Upper lobe of right lung (tissue), 1 donor: ENCODE measurements at regions not wholly inside any gene's neighbourhood (a gene's known extent, or its start where the extent isn't known, plus 50 kb on each side); places are given as distances from the start of the nearest gene placed in this dataset.

Experiments used
- ATAC-seq: fragments of 200-7000 bp; cut with Tn5 transposase; one replicate; pipeline ENCODE4 v1.9.1; 2020; ENCODE audit warnings: mild to moderate bottlenecking, moderate library complexity
- DNase-seq: peaks from one replicate; pipeline ENCODE4 v3.0.0-alpha.2; 2020
- H3K27ac ChIP-seq: fragments of 200-600 bp; one replicate; pipeline ENCODE4 v1.8.0; 2022
- H3K27me3 ChIP-seq: fragments of 200-600 bp; one replicate; pipeline ENCODE4 v1.8.0; 2022; ENCODE audit warnings: mild to moderate bottlenecking
- H3K36me3 ChIP-seq: fragments of 200-600 bp; one replicate; pipeline ENCODE4 v1.8.0; 2022
- H3K4me1 ChIP-seq: fragments of 200-600 bp; one replicate; pipeline ENCODE4 v1.8.0; 2022
- H3K4me3 ChIP-seq: fragments of 200-600 bp; one replicate; pipeline ENCODE4 v1.8.0; 2022; ENCODE audit warnings: mild to moderate bottlenecking
- H3K9me3 ChIP-seq: fragments of 200-600 bp; one replicate; pipeline ENCODE4 v1.8.0; 2022
- CTCF ChIP-seq: fragments of 200-600 bp; IDR thresholded peaks from one replicate; pipeline ENCODE4 v1.8.0; 2022; ENCODE audit warnings: antibody characterized with exemption
- intact Hi-C: fragments of 100-400 bp; cut with DNase I; formaldehyde crosslinking; loops from one replicate; pipeline ENCODE4 v1.11.0; 2022
- donor health status: DM: no; HTN: yes; CAD: no; lungs with severe emphysema.

- Histone ChIP-seq H3K36me3 (no peaks in the 10 kb centered on the region), H3K27ac (no peak overlapping the region), H3K9me3 (no peaks in the 10 kb centered on the region), H3K4me1 (no peaks in the 10 kb centered on the region), H3K4me3 (no peak overlapping the region), H3K27me3 (no peaks in the 10 kb centered on the region)
- ATAC-seq (peak; percentile 52), DNase-seq (no peak)
- intact Hi-C loops, result no loop called here
- peak; percentile 44 for TF ChIP-seq CTCF
Measured at GRCh38 chr5:96595300-96596090, 66.7 kb upstream of the CAST start.

- H3K36me3 ChIP-seq, result no peaks in the 10 kb centered on the region
- H3K4me3 ChIP-seq, result no peak overlapping the region
- DNase-seq (no peak), ATAC-seq (no peak)
- no peak overlapping the region for H3K27ac ChIP-seq
- H3K4me1 ChIP-seq, result no peaks in the 10 kb centered on the region
- H3K9me3 ChIP-seq, result no peaks in the 10 kb centered on the region
- intact Hi-C loops, result no loop called here
- no peak for TF ChIP-seq CTCF
- H3K27me3 ChIP-seq, result no peaks in the 10 kb centered on the region
Measured at GRCh38 chr5:96597438-96598020, 64.6 kb upstream of the CAST start.

GRCh38 chr5:96601200-96601599, 61.0 kb upstream of the CAST start:
- intact Hi-C loops, result loop anchor here (10.0 kb wide), 2 partner anchors 256 to 746 kb away; no protein-coding TSS in a partner anchor
- no peak for DNase-seq
- no peak for TF ChIP-seq CTCF
- ATAC-seq, result no peak
- Histone ChIP-seq H3K27me3 (no peaks in the 10 kb centered on the region), H3K36me3 (no peaks in the 10 kb centered on the region), H3K4me3 (no peak overlapping the region), H3K4me1 (no peaks in the 10 kb centered on the region), H3K27ac (no peak overlapping the region), H3K9me3 (no peaks in the 10 kb centered on the region)

GRCh38 chr5:96601715-96602244, 60.4 kb upstream of the CAST start:
- no peaks in the 10 kb centered on the region for H3K27me3 ChIP-seq
- DNase-seq, result no peak
- H3K4me3 ChIP-seq, result no peak overlapping the region
- no peaks in the 10 kb centered on the region for H3K9me3 ChIP-seq
- TF ChIP-seq CTCF, result peak; percentile 84
- peak; percentile 93 for ATAC-seq
- H3K27ac ChIP-seq, result no peak overlapping the region
- intact Hi-C loops, result loop anchor here (10.0 kb wide), 2 partner anchors 257 to 747 kb away; no protein-coding TSS in a partner anchor
- H3K4me1 ChIP-seq, result no peaks in the 10 kb centered on the region
- H3K36me3 ChIP-seq, result no peaks in the 10 kb centered on the region

GRCh38 chr5:96602776-96603175, 59.4 kb upstream of the CAST start:
- no peaks in the 10 kb centered on the region for H3K36me3 ChIP-seq
- no peak for TF ChIP-seq CTCF
- ATAC-seq (no peak), DNase-seq (no peak)
- intact Hi-C loops, result loop anchor here (10.0 kb wide), 2 partner anchors 258 to 748 kb away; no protein-coding TSS in a partner anchor
- no peak overlapping the region for H3K27ac ChIP-seq
- no peaks in the 10 kb centered on the region for H3K27me3 ChIP-seq
- H3K4me3 ChIP-seq, result no peak overlapping the region
- no peaks in the 10 kb centered on the region for H3K4me1 ChIP-seq
- no peaks in the 10 kb centered on the region for H3K9me3 ChIP-seq
